22Rv1 (cell line): ENCODE measurements at regions not wholly inside any gene's neighbourhood (a gene's known extent, or its start where the extent isn't known, plus 50 kb on each side); places are given as distances from the start of the nearest gene placed in this dataset.

Source experiments
- CTCF ChIP-seq: fragments of 450-650 bp; IDR thresholded peaks from 2 replicates; pipeline ENCODE4 v1.5.1; 2017; ENCODE audit warnings: mild to moderate bottlenecking
- ZFX ChIP-seq: fragments of 450-650 bp; IDR thresholded peaks from 2 replicates; pipeline ENCODE4 v1.6.1; 2017; ENCODE audit warnings: antibody characterized with exemption, borderline replicate concordance

GRCh38 chr3:110470310-110470709 lies 601.3 kb upstream of the NECTIN3 start:
- TF ChIP-seq CTCF (no peak), ZFX (no peak)
